Vagina (tissue), 2 donors: ENCODE measurements at regions not wholly inside any gene's neighbourhood (a gene's known extent, or its start where the extent isn't known, plus 50 kb on each side); places are given as distances from the start of the nearest gene placed in this dataset.

Source experiments
- DNase-seq, 2 donors: peaks; one replicate each; pipeline ENCODE4 v3.0.0-alpha.2; 2017; ENCODE audit errors: extremely low spot score in 2 of 2
- H3K27ac ChIP-seq: fragments of 200-600 bp; sonication (generic); one replicate; pipeline ENCODE4 v1.5.1; 2019
- H3K27me3 ChIP-seq: fragments of 200-600 bp; sonication (generic); one replicate; pipeline ENCODE4 v1.5.1; 2019
- H3K36me3 ChIP-seq, 2 donors: fragments of 200-600 bp; sonication (generic); one replicate each; pipeline ENCODE4 v1.5.1; 2017 to 2019
- H3K4me1 ChIP-seq: fragments of 200-600 bp; sonication (generic); one replicate; pipeline ENCODE4 v1.5.1; 2019
- H3K4me3 ChIP-seq, 2 donors: fragments of 200-600 bp; sonication (generic); 1 replicate in 1 of 2; 2 replicates in 1 of 2; pipeline ENCODE4 v1.5.1; 2016 to 2019
- H3K9me3 ChIP-seq: fragments of 200-600 bp; sonication (generic); one replicate; pipeline ENCODE4 v1.5.1; 2019
- POLR2A ChIP-seq, 2 donors: fragments of 450-650 bp; IDR thresholded peaks; one replicate each; pipeline ENCODE4 v1.6.1; 2017; ENCODE audit warnings: antibody characterized with exemption in 2 of 2, mild to moderate bottlenecking in 2 of 2, moderate library complexity in 2 of 2
- POLR2AphosphoS5 ChIP-seq, 2 donors: sonication (generic); formaldehyde crosslinking; IDR thresholded peaks; one replicate each; pipeline ENCODE4 v1.9.0; 2017; ENCODE audit warnings: antibody characterized with exemption in 2 of 2, mild to moderate bottlenecking in 2 of 2, low read depth in 1 of 2; ENCODE audit not compliant: insufficient read depth in 1 of 2
- intact Hi-C: fragments of 100-400 bp; cut with DNase I; formaldehyde crosslinking; loops from one replicate; pipeline ENCODE4 v1.15.1; 2023
- TF ChIP-seq, protein P1 (sequence below), 3 experiments: fragments of 450-650 bp in 2 of 3; fragments of 200-600 bp in 1 of 3; sonication (generic) in 1 of 3; IDR thresholded peaks; one replicate each; pipeline ENCODE4 v1.5.1; 2017 to 2019; ENCODE audit warnings: antibody characterized with exemption in 3 of 3, mild to moderate bottlenecking in 2 of 3, moderate library complexity in 2 of 3

DNA sequence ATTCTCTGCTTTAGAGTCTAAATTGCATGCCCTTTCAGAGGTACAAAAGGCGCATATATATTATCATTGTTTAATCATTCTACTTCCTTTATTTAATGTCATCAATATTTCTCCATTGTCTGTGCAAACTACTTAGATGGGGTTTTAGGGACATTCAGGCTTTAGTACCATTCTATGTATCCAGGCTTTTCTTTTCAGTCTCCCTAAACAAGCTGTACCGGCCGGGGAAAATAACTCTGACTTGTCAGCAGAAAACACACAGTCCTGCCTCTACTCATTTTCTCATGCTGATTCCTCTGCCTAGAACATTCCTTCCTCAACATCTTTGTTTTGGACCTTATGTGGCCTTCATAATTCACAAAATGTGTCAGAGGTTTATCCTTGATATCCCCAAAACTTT, 392.1 kb upstream of the DAB2 start:
- Histone ChIP-seq H3K4me3 (no peak overlapping the region), H3K9me3 (no peaks in the 10 kb centered on the region), H3K36me3 (no peaks in the 10 kb centered on the region), H3K4me1 (no peaks in the 10 kb centered on the region), H3K27me3 (no peaks in the 10 kb centered on the region), H3K27ac (no peak overlapping the region)
- intact Hi-C loops, result no loop called here
- no peak for DNase-seq
- TF ChIP-seq POLR2A (IDR thresholded peaks at IDR 0.05), result no peak
- TF ChIP-seq POLR2AphosphoS5 (IDR thresholded peaks at IDR 0.05; ENCODE audit: insufficient read depth in 1 of 2, low read depth in 1 of 2), result no peak
- TF ChIP-seq, protein P1, sequence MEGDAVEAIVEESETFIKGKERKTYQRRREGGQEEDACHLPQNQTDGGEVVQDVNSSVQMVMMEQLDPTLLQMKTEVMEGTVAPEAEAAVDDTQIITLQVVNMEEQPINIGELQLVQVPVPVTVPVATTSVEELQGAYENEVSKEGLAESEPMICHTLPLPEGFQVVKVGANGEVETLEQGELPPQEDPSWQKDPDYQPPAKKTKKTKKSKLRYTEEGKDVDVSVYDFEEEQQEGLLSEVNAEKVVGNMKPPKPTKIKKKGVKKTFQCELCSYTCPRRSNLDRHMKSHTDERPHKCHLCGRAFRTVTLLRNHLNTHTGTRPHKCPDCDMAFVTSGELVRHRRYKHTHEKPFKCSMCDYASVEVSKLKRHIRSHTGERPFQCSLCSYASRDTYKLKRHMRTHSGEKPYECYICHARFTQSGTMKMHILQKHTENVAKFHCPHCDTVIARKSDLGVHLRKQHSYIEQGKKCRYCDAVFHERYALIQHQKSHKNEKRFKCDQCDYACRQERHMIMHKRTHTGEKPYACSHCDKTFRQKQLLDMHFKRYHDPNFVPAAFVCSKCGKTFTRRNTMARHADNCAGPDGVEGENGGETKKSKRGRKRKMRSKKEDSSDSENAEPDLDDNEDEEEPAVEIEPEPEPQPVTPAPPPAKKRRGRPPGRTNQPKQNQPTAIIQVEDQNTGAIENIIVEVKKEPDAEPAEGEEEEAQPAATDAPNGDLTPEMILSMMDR (IDR thresholded peaks at IDR 0.05), result no peak

DNA sequence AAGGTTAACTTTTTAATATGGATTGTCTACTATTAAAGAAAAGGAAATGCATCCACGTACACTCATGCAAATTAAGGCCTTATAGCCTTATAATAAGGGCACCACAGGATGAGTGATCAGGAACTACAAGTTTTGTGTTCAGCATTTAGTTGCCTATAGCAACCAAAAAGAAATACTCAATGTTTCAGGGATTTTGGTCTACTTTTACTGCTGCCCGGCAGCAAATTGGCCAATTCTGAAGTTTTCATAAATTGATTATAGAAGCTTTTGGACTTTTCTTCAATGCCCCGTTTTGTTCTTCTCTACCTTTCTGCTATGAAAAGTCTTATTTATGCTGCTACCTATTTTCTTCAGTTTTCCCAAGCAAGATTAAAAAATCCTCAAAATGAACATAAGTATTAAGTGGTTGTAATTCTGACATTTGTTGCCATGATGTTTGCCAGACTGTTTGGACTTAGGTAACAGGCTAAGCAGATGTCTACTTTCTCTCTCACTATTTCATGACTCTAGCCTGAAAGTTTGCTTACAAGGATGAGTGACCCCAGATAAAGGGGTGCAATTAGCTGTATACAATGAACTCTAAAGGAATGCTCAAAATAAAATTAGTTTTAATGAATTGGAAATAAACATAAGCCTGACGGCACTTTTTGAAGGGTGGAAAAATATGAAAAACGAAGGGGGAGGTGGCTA, 391.5 kb upstream of the DAB2 start:
- Histone ChIP-seq H3K4me1 (no peaks in the 10 kb centered on the region), H3K27ac (no peak overlapping the region), H3K27me3 (no peaks in the 10 kb centered on the region), H3K36me3 (no peaks in the 10 kb centered on the region), H3K4me3 (no peak overlapping the region), H3K9me3 (no peaks in the 10 kb centered on the region)
- intact Hi-C loops, result no loop called here
- TF ChIP-seq POLR2AphosphoS5 (IDR thresholded peaks at IDR 0.05; ENCODE audit: insufficient read depth in 1 of 2, low read depth in 1 of 2) (no peak), POLR2A (IDR thresholded peaks at IDR 0.05) (no peak)
- TF ChIP-seq, protein P1 (IDR thresholded peaks at IDR 0.05), result no peak
- DNase-seq, result no peak

DNA sequence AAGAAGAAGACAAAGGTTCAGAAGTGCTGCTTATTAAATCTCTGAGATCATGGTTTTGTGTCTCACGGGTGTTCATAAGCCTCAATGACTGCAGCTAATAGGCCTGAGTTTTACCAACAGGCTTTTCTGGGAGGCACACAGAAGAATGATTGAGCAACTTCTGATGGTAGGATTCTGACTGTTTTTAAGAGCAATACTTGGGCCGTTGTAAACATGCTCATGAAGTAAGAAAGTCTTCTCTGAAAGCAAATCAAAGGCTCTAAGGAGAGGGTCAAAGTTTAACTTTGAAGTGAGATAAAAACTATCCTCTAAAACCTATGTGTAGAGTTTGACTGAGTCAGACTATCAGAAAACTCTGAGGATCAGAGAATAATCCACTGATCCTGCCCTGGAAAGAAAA, 390.9 kb upstream of the DAB2 start:
- no peak overlapping the region for H3K27ac ChIP-seq
- TF ChIP-seq POLR2A (IDR thresholded peaks at IDR 0.05) (no peak), POLR2AphosphoS5 (IDR thresholded peaks at IDR 0.05; ENCODE audit: insufficient read depth in 1 of 2, low read depth in 1 of 2) (no peak)
- TF ChIP-seq, protein P1 (IDR thresholded peaks at IDR 0.05), result no peak
- no peak overlapping the region for H3K4me3 ChIP-seq
- H3K4me1 ChIP-seq, result no peaks in the 10 kb centered on the region
- no peaks in the 10 kb centered on the region for H3K36me3 ChIP-seq
- intact Hi-C loops, result no loop called here
- H3K9me3 ChIP-seq, result no peaks in the 10 kb centered on the region
- no peak for DNase-seq
- H3K27me3 ChIP-seq, result no peaks in the 10 kb centered on the region

DNA sequence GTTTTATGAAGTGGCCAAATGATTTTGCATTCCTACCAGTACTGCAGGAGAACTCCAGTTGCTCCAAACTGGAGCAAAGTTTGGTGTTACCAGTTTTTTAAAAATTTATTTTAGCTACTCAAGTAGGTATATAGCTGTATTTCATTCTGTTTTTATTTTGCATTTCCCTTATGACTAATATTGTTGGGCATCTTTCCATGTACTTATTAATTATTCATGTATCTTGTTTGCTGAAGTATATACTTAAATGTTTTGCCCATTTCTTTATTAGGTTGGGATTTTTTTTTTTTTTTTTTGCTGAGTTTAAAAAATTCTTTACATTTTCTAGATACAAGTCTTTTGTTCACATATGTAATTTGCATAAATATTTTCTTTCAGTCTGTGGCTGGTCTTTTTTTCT, 386.6 kb upstream of the DAB2 start:
- H3K9me3 ChIP-seq, result no peaks in the 10 kb centered on the region
- TF ChIP-seq POLR2AphosphoS5 (IDR thresholded peaks at IDR 0.05; ENCODE audit: insufficient read depth in 1 of 2, low read depth in 1 of 2), result no peak
- TF ChIP-seq, protein P1 (IDR thresholded peaks at IDR 0.05), result no peak
- TF ChIP-seq POLR2A (IDR thresholded peaks at IDR 0.05), result no peak
- intact Hi-C loops, result no loop called here
- no peaks in the 10 kb centered on the region for H3K27me3 ChIP-seq
- H3K27ac ChIP-seq, result no peak overlapping the region
- H3K36me3 ChIP-seq, result no peaks in the 10 kb centered on the region
- H3K4me3 ChIP-seq, result no peak overlapping the region
- H3K4me1 ChIP-seq, result no peaks in the 10 kb centered on the region
- DNase-seq, result no peak

DNA sequence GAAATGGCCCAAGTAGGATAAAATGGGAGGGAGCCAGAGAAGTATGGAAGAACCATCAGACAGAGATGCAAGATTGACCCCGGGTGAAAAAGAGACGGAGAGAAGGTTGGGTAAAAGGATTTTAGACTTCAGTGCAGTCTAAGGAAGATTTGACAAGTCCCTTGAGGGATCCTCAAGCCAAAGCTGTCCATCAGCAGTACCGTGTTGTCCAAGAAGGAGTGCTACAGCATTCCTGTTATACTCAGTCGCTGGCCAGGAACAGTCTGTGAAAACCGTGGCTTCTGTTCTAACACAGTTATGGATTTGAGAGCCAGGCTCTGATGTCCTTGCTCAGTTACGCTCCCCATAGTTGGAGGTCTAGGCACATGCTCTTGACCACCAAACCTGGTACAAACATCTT, 383.9 kb upstream of the DAB2 start:
- Histone ChIP-seq H3K9me3 (no peaks in the 10 kb centered on the region), H3K4me1 (no peaks in the 10 kb centered on the region), H3K36me3 (no peaks in the 10 kb centered on the region), H3K27ac (no peak overlapping the region), H3K4me3 (no peak overlapping the region), H3K27me3 (no peaks in the 10 kb centered on the region)
- intact Hi-C loops, result no loop called here
- TF ChIP-seq POLR2AphosphoS5 (IDR thresholded peaks at IDR 0.05; ENCODE audit: insufficient read depth in 1 of 2, low read depth in 1 of 2) (no peak), POLR2A (IDR thresholded peaks at IDR 0.05) (no peak)
- TF ChIP-seq, protein P1 (IDR thresholded peaks at IDR 0.05), result no peak
- DNase-seq, result no peak
